Effector CD4-positive, alpha-beta T cell (primary cell): ENCODE measurements at regions not wholly inside any gene's neighbourhood (a gene's known extent, or its start where the extent isn't known, plus 50 kb on each side); places are given as distances from the start of the nearest gene placed in this dataset.

Source experiments
- DNase-seq: peaks from one replicate; pipeline ENCODE4 v3.0.0-alpha.2; 2020

GRCh38 chr3:94179059-94179458, 116.2 kb downstream of the NSUN3 start:
- no peak for DNase-seq

- DNase-seq = no peak
Measured at GRCh38 chr3:94183551-94183950, 120.7 kb downstream of the NSUN3 start.

GRCh38 chr3:94184781-94185180, 121.9 kb downstream of the NSUN3 start:
- DNase-seq = no peak

- DNase-seq = no peak
Measured at GRCh38 chr3:94185753-94186152, 122.9 kb downstream of the NSUN3 start.

- DNase-seq = no peak
Measured at GRCh38 chr3:94187697-94188096, 124.8 kb downstream of the NSUN3 start.

GRCh38 chr3:94195381-94195780, 132.5 kb downstream of the NSUN3 start:
- DNase-seq = no peak

GRCh38 chr3:94206291-94206690, 143.4 kb downstream of the NSUN3 start:
- no peak for DNase-seq

GRCh38 chr3:94210256-94210655, 147.4 kb downstream of the NSUN3 start:
- DNase-seq = no peak

GRCh38 chr3:94217406-94217805, 154.5 kb downstream of the NSUN3 start:
- no peak for DNase-seq

GRCh38 chr3:94220426-94220825, 157.6 kb downstream of the NSUN3 start:
- DNase-seq = no peak

- DNase-seq = no peak
Measured at GRCh38 chr3:94221829-94222228, 159.0 kb downstream of the NSUN3 start.

- no peak for DNase-seq
Measured at GRCh38 chr3:94225148-94225865, 162.4 kb downstream of the NSUN3 start.

GRCh38 chr3:94226078-94226477, 163.2 kb downstream of the NSUN3 start:
- DNase-seq = no peak

- DNase-seq = no peak
Measured at GRCh38 chr3:94232921-94233320, 170.1 kb downstream of the NSUN3 start.

GRCh38 chr3:94234177-94234788, 171.4 kb downstream of the NSUN3 start:
- DNase-seq = peak; percentile 1

- DNase-seq = no peak
Measured at GRCh38 chr3:94241986-94242385, 179.1 kb downstream of the NSUN3 start.

- no peak for DNase-seq
Measured at GRCh38 chr3:94246171-94246570, 183.3 kb downstream of the NSUN3 start.

- DNase-seq = no peak
Measured at GRCh38 chr3:94248042-94248441, 185.2 kb downstream of the NSUN3 start.

- peak; percentile 33 for DNase-seq
Measured at GRCh38 chr3:94249491-94250079, 186.7 kb downstream of the NSUN3 start.

GRCh38 chr3:94251566-94251965, 188.7 kb downstream of the NSUN3 start:
- no peak for DNase-seq

GRCh38 chr3:94252316-94252715, 189.5 kb downstream of the NSUN3 start:
- DNase-seq = no peak

GRCh38 chr3:94256888-94257813, 194.3 kb downstream of the NSUN3 start:
- DNase-seq = no peak

GRCh38 chr3:94258851-94259250, 196.0 kb downstream of the NSUN3 start:
- DNase-seq = no peak
